ENCODE measurements at regions not wholly inside any gene's neighbourhood (a gene's known extent, or its start where the extent isn't known, plus 50 kb on each side); places are given as distances from the start of the nearest gene placed in this dataset.

DNA sequence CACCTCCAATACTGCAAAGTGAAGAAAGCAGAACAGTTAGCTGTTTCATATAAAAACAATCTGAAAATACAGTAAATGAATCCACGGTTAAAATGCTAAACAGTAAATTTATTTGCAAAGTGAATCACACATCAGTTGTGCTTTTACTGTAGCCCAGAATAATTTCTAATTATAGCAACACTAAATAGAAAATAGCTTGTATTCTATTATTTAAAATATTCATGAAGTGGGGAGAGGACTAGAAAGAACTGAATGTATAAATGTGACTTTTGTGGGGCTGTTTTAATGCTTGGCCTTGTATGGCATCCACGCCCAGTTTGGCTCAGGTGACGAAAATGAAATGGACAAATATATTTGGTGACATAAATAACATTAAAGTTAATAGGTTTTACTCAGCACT, 148.2 kb downstream of the ATP23 start:
- Histone ChIP-seq H3K9me3 (ENCODE audit: control insufficient read depth, insufficient read depth, low read length) (no peaks in the 10 kb centered on the region), H3K36me3 (ENCODE audit: control insufficient read depth, insufficient read depth, low read length) (no peaks in the 10 kb centered on the region), H3K27me3 (ENCODE audit: control insufficient read depth, insufficient read depth, low read length) (no peaks in the 10 kb centered on the region), H3K4me1 (ENCODE audit: control insufficient read depth, insufficient read depth, low read length) (no peaks in the 10 kb centered on the region), H3K27ac (ENCODE audit: low read length) (no peak overlapping the region), H3K4me3 (ENCODE audit: low read length) (no peak overlapping the region)
- DNase-seq = no peak
- intact Hi-C loops (cut with micrococcal nuclease) = no loop called here
- TF ChIP-seq, protein P1, sequence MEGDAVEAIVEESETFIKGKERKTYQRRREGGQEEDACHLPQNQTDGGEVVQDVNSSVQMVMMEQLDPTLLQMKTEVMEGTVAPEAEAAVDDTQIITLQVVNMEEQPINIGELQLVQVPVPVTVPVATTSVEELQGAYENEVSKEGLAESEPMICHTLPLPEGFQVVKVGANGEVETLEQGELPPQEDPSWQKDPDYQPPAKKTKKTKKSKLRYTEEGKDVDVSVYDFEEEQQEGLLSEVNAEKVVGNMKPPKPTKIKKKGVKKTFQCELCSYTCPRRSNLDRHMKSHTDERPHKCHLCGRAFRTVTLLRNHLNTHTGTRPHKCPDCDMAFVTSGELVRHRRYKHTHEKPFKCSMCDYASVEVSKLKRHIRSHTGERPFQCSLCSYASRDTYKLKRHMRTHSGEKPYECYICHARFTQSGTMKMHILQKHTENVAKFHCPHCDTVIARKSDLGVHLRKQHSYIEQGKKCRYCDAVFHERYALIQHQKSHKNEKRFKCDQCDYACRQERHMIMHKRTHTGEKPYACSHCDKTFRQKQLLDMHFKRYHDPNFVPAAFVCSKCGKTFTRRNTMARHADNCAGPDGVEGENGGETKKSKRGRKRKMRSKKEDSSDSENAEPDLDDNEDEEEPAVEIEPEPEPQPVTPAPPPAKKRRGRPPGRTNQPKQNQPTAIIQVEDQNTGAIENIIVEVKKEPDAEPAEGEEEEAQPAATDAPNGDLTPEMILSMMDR (IDR thresholded peaks at IDR 0.05) = no peak
- Mint-ChIP-seq H3K27me3 (ENCODE audit: low read depth in 2 of 2) (peaks cover 6 to 10% of the 10 kb centered on the region in 2 donors), H3K4me3 (no peak overlapping the region), H3K9me3 (no peaks in the 10 kb centered on the region), H3K4me1 (no peaks in the 10 kb centered on the region), H3K36me3 (no peaks in the 10 kb centered on the region), H3K27ac (no peak overlapping the region)
- no peak for ATAC-seq
- 36% methylated on average over 2 of the region's 3 CpGs for WGBS (ENCODE audit: insufficient coverage)

GRCh38 chr12:58090685-58091084, 149.3 kb downstream of the ATP23 start:
- Histone ChIP-seq H3K36me3 (ENCODE audit: control insufficient read depth, insufficient read depth, low read length) (no peaks in the 10 kb centered on the region), H3K27me3 (ENCODE audit: control insufficient read depth, insufficient read depth, low read length) (no peaks in the 10 kb centered on the region), H3K9me3 (ENCODE audit: control insufficient read depth, insufficient read depth, low read length) (no peaks in the 10 kb centered on the region), H3K27ac (ENCODE audit: low read length) (no peak overlapping the region), H3K4me3 (ENCODE audit: low read length) (no peak overlapping the region), H3K4me1 (ENCODE audit: control insufficient read depth, insufficient read depth, low read length) (no peaks in the 10 kb centered on the region)
- TF ChIP-seq, protein P1 (IDR thresholded peaks at IDR 0.05) = no peak
- intact Hi-C loops (cut with micrococcal nuclease) = no loop called here
- Mint-ChIP-seq H3K9me3 (no peaks in the 10 kb centered on the region), H3K4me1 (no peaks in the 10 kb centered on the region), H3K36me3 (no peaks in the 10 kb centered on the region), H3K27ac (no peak overlapping the region), H3K27me3 (ENCODE audit: low read depth in 2 of 2) (peaks cover 6% of the 10 kb centered on the region in 2 donors), H3K4me3 (no peak overlapping the region)
- DNase-seq = no peak
- ATAC-seq = no peak
- 68% methylated on average over 4 of the region's 5 CpGs for WGBS (ENCODE audit: insufficient coverage)

DNA sequence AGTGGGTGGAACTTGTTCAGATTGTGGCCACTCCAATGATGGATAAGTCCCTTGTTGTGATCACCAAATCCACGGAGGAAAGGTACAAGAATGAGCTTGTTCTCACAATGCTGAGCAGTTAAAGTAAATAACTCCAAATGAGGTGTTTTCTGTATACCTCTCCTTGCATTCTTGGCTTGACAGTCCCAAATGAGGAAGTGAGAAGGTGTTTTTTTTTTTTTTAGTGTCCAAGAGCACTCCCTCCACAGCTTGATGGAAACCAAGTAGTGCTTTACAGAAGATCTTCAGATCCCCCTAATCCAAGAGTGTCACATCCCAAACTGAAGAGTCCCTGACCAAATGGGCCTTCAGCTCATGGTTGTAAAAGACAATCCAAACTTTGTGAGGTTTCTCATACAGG, 153.6 kb downstream of the ATP23 start:
- no peaks in the 10 kb centered on the region for H3K27me3 Mint-ChIP-seq (ENCODE audit: low read depth in 2 of 2)
- Histone ChIP-seq H3K36me3 (ENCODE audit: control insufficient read depth, insufficient read depth, low read length) (no peaks in the 10 kb centered on the region), H3K4me1 (ENCODE audit: control insufficient read depth, insufficient read depth, low read length) (no peaks in the 10 kb centered on the region), H3K27ac (ENCODE audit: low read length) (no peak overlapping the region), H3K9me3 (ENCODE audit: control insufficient read depth, insufficient read depth, low read length) (no peaks in the 10 kb centered on the region), H3K27me3 (ENCODE audit: control insufficient read depth, insufficient read depth, low read length) (no peaks in the 10 kb centered on the region), H3K4me3 (ENCODE audit: low read length) (no peak overlapping the region)
- DNase-seq = no peak
- ATAC-seq = no peak
- H3K4me3 Mint-ChIP-seq = no peak overlapping the region
- H3K27ac Mint-ChIP-seq = no peak overlapping the region
- H3K36me3 Mint-ChIP-seq = no peaks in the 10 kb centered on the region
- 93% methylated on average over 1 of the region's 1 CpG for WGBS (ENCODE audit: insufficient coverage)
- H3K9me3 Mint-ChIP-seq = no peaks in the 10 kb centered on the region
- TF ChIP-seq, protein P1 (IDR thresholded peaks at IDR 0.05) = no peak
- H3K4me1 Mint-ChIP-seq = no peaks in the 10 kb centered on the region
- intact Hi-C loops (cut with micrococcal nuclease) = no loop called here

- no peak overlapping the region for H3K27ac Mint-ChIP-seq
- Histone ChIP-seq H3K27ac (ENCODE audit: low read length) (no peak overlapping the region), H3K9me3 (ENCODE audit: control insufficient read depth, insufficient read depth, low read length) (no peaks in the 10 kb centered on the region), H3K27me3 (ENCODE audit: control insufficient read depth, insufficient read depth, low read length) (peaks cover 3% of the 10 kb centered on the region), H3K4me1 (ENCODE audit: control insufficient read depth, insufficient read depth, low read length) (no peaks in the 10 kb centered on the region), H3K4me3 (ENCODE audit: low read length) (no peak overlapping the region), H3K36me3 (ENCODE audit: control insufficient read depth, insufficient read depth, low read length) (no peaks in the 10 kb centered on the region)
- no peaks in the 10 kb centered on the region for H3K36me3 Mint-ChIP-seq
- 78% methylated on average over 3 of the region's 3 CpGs for WGBS (ENCODE audit: insufficient coverage)
- intact Hi-C loops (cut with micrococcal nuclease) = no loop called here
- no peak for DNase-seq
- no peak overlapping the region for H3K4me3 Mint-ChIP-seq
- H3K27me3 Mint-ChIP-seq (ENCODE audit: low read depth in 2 of 2) = peaks cover 0 to 4% of the 10 kb centered on the region in 2 donors
- H3K4me1 Mint-ChIP-seq = no peaks in the 10 kb centered on the region
- no peaks in the 10 kb centered on the region for H3K9me3 Mint-ChIP-seq
- no peak for ATAC-seq
- TF ChIP-seq, protein P1 (IDR thresholded peaks at IDR 0.05) = no peak
Observed at GRCh38 chr12:58097741-58098140, 156.4 kb downstream of the ATP23 start.

Measured in natural killer cell (primary cell).